HL-60 (cell line): ENCODE measurements at regions not wholly inside any gene's neighbourhood (a gene's known extent, or its start where the extent isn't known, plus 50 kb on each side); places are given as distances from the start of the nearest gene placed in this dataset.

Experiments
- DNase-seq, 2 experiments: peaks; one replicate each; pipeline ENCODE4 v3.0.0-alpha.2; 2010 to 2020; ENCODE audit warnings: low read depth in 1 of 2, low spot score in 1 of 2
- H3K27ac ChIP-seq: fragments of 250-450 bp; sonication (Bioruptor Pico); replicated peaks from 2 replicates; pipeline ENCODE4 v1.5.1; 2020; ENCODE audit warnings: mild to moderate bottlenecking, moderate library complexity
- H3K27me3 ChIP-seq: fragments of 250-450 bp; sonication (Bioruptor Pico); 2 replicates; pipeline ENCODE4 v1.5.1; 2021; ENCODE audit warnings: mild to moderate bottlenecking, moderate library complexity; ENCODE audit not compliant: insufficient read depth, poor library complexity, severe bottlenecking
- H3K4me3 ChIP-seq: replicated peaks from 2 replicates; pipeline ENCODE4 v1.5.1; 2011; ENCODE audit warnings: mild to moderate bottlenecking, control low read depth, low read length; ENCODE audit not compliant: insufficient read depth
- CTCF ChIP-seq: IDR thresholded peaks from one replicate; pipeline ENCODE4 v1.5.1; 2011; ENCODE audit warnings: low read length, control low read depth, inconsistent platforms; ENCODE audit not compliant: insufficient read depth
- GABPA ChIP-seq: IDR thresholded peaks from 2 replicates; pipeline ENCODE4 v1.6.1; 2012; ENCODE audit warnings: low read depth
- POLR2AphosphoS5 ChIP-seq: IDR thresholded peaks from 2 replicates; pipeline ENCODE4 v1.6.1; 2012; ENCODE audit warnings: low read depth
- SPI1 ChIP-seq: IDR thresholded peaks from 2 replicates; pipeline ENCODE4 v1.6.1; 2012; ENCODE audit warnings: low read depth, mild to moderate bottlenecking, borderline replicate concordance
- TF ChIP-seq, protein P1 (sequence below): IDR thresholded peaks from 2 replicates; pipeline ENCODE4 v1.6.1; 2012; ENCODE audit warnings: low read depth; ENCODE audit not compliant: insufficient replicate concordance

- no peak for DNase-seq
- H3K27me3 ChIP-seq: no peaks in the 10 kb centered on the region
- TF ChIP-seq SPI1 (no peak), POLR2AphosphoS5 (no peak), GABPA (no peak), CTCF (no peak)
- TF ChIP-seq, protein P1, sequence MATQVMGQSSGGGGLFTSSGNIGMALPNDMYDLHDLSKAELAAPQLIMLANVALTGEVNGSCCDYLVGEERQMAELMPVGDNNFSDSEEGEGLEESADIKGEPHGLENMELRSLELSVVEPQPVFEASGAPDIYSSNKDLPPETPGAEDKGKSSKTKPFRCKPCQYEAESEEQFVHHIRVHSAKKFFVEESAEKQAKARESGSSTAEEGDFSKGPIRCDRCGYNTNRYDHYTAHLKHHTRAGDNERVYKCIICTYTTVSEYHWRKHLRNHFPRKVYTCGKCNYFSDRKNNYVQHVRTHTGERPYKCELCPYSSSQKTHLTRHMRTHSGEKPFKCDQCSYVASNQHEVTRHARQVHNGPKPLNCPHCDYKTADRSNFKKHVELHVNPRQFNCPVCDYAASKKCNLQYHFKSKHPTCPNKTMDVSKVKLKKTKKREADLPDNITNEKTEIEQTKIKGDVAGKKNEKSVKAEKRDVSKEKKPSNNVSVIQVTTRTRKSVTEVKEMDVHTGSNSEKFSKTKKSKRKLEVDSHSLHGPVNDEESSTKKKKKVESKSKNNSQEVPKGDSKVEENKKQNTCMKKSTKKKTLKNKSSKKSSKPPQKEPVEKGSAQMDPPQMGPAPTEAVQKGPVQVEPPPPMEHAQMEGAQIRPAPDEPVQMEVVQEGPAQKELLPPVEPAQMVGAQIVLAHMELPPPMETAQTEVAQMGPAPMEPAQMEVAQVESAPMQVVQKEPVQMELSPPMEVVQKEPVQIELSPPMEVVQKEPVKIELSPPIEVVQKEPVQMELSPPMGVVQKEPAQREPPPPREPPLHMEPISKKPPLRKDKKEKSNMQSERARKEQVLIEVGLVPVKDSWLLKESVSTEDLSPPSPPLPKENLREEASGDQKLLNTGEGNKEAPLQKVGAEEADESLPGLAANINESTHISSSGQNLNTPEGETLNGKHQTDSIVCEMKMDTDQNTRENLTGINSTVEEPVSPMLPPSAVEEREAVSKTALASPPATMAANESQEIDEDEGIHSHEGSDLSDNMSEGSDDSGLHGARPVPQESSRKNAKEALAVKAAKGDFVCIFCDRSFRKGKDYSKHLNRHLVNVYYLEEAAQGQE: no peak
- H3K4me3 ChIP-seq: no peak overlapping the region
- no peak overlapping the region for H3K27ac ChIP-seq
Measured at GRCh38 chr2:163264341-163264740, 425.8 kb upstream of the KCNH7 start.

DNA sequence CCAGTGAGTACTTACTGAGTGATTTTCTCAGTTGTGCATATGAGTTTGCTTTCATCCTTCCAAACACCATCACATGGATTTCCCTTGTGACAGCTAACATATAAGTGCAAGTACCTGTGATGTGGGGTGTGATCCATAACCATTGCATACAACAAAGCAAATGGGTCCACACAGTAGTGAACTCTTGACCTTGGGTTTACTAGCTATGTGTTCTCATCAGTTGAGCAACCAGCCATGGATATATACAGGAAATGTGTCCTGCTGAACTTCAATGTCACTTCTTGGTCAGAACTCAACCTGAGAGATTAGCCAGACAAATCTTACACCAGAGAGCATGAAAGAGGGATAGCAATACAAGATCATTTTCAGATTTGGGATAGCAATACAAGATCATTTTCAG lies 420.9 kb upstream of the KCNH7 start:
- TF ChIP-seq CTCF (no peak), SPI1 (no peak), POLR2AphosphoS5 (no peak), GABPA (no peak)
- TF ChIP-seq, protein P1: no peak
- Histone ChIP-seq H3K27ac (no peak overlapping the region), H3K27me3 (no peaks in the 10 kb centered on the region), H3K4me3 (no peak overlapping the region)
- no peak for DNase-seq

DNA sequence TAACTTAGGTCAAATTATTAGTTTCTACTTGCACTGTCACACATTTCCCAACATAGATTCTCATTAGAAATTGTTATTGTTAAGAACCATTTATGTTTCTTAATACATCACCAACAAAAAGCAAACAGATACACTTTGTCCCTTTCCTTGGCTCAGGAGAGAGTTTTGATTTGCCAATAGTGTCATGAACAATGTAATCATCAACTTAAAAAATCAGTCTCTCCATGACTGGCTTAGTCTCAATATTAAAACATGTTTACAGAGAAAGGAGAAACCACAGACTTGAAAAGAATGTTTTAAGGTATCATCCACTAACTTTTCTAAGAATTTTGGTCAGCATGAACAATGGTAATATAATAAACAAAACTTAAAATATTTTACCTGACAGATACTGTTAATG lies 416.5 kb upstream of the KCNH7 start:
- no peak for TF ChIP-seq SPI1
- no peaks in the 10 kb centered on the region for H3K27me3 ChIP-seq
- DNase-seq: no peak
- no peak overlapping the region for H3K27ac ChIP-seq
- no peak overlapping the region for H3K4me3 ChIP-seq

- H3K27me3 ChIP-seq: no peaks in the 10 kb centered on the region
- no peak overlapping the region for H3K27ac ChIP-seq
- no peak for DNase-seq
- no peak for TF ChIP-seq GABPA
- TF ChIP-seq SPI1: no peak
- no peak for TF ChIP-seq POLR2AphosphoS5
- TF ChIP-seq CTCF: no peak
- TF ChIP-seq, protein P1: no peak
- H3K4me3 ChIP-seq: no peak overlapping the region
Measured at GRCh38 chr2:163253621-163254285, 415.2 kb upstream of the KCNH7 start.
